ENCODE measurements at regions not wholly inside any gene's neighbourhood (a gene's known extent, or its start where the extent isn't known, plus 50 kb on each side); places are given as distances from the start of the nearest gene placed in this dataset.
"Not testable (repeated sequence)": the region's sequence is repeated elsewhere in the genome, so short reads cannot be mapped to it uniquely, and the experiment has no call there.

DNA sequence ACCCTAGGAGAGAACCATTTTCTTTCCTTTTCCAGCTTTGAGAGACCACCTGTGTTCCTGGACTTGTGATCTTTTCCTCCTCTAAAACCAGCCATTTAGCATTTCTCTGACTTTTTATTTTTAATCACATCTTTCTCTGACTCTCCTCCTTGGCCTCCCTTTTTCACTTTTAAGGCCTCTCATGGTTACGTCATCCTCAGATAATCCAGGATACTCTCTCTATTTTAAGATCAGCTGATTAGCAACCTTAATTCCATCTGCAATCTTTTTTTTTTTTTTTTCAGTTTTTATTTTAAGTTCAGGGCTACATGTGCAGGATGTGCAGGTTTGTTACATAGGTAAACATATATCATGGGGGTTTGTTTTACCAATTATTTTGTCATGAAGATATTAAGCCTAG is 54.0 kb downstream of the RFPL4B start:
- DNase-seq = no peak

DNA sequence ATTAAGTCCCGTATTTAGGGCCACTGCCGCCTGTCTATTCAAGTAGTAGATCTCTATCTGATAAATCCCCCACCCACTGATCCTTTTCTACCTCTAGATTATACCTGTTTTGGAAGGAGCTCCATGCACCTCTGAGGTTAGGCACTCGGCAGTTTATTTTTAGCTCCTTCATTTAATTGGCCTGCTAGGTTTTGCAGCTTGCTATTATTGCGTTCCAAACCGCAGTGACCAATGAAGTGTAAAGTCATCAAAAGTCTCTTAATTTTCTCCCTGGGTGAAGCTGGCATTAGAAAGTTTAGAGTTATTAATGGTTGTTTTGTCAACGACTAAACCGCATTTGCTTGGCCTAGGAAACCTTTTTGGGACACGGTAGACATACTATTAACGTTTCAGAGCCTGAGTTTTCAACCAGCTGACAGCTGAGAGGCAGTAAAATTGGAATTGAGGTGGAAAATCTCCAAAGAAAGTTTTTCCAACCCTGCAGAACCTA is 60.0 kb downstream of the RFPL4B start:
- DNase-seq = no peak

GRCh38 chr6:112408522-112408921 is 61.4 kb downstream of the RFPL4B start:
- DNase-seq = no peak

GRCh38 chr6:112409311-112409710 is 62.2 kb downstream of the RFPL4B start:
- no peak for DNase-seq

GRCh38 chr6:112413780-112414179 is 66.7 kb downstream of the RFPL4B start:
- DNase-seq = no peak

DNA sequence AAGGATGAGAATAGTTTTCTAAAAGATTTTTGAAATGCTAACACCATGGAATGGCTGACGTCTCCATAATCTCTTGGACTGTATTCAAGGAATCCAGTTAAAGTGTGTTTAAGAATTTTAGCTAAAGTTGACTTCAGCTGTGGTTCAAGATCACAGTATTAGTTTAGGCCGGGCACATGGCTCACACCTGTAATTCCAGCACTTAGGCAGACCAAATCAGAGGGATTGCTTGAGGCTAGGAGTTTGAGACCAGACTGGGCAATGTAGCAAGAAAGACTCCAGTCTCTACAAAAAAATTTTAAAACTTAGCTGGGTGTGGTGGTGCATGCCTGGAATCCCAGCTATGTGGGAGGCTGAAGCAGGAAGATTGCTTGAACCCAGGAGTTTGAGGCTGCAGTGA is 68.2 kb downstream of the RFPL4B start:
- DNase-seq = no peak

DNA sequence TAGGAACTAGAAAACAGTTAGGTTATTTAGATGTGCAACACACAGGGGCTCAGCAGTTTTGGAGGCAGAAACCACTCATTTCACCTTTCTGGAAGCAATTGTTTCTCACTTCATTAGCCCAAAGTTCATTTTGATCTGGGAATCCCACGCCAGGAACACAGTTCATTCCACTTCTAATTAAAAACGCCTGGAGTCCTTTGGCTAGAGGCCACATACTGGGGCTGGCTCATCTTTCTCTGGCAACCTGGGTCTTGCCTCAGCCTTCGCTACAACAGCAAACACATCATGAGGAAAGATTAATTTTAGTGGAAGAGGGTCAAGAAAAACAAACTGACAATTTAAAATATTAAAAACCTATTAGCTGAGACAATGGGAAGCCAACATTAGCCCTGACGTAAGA is 69.7 kb downstream of the RFPL4B start:
- DNase-seq = no peak

- DNase-seq = not testable (repeated sequence)
These were observed 79.9 kb downstream of the RFPL4B start for GRCh38 chr6:112427011-112427410.

DNA sequence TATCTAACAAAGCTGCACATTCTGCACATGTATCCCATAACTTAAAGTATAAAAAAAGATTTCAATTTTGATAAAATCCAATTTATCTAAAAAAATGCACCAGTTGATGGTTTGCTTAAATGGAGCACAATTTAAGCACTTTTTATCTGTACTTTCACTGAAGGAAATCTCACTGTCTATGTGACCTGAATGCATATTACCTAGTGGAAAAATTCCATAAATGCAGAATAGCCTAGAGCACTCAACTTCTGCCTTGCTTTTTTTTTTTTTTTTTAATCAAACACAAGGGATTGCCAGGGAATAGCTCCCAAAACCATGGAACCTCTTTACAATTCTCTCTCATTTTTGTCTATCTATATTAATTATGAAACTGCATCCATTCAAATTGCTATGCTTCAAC is 80.4 kb downstream of the RFPL4B start:
- no peak for DNase-seq

- no peak for DNase-seq
These were observed 81.3 kb downstream of the RFPL4B start for GRCh38 chr6:112428477-112428876.

DNA sequence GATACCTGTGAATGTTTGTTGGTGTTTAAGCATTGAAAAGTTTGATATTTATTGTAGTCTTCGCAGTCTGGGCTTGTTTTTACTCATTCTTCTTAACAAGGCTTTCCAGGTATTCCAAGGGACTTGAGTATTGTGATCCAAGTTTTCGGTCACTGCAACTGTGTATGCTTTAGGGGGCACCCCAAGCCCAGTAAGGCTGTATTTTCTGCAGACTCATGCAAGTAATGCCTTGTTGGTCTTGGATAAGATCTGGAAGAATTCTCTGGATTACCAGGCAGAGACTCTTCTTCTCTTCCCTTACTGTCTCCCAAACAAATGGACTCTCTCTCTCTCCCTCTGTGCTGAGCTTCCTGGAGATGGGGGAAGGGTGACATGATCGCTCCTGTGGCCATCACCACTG is 82.1 kb downstream of the RFPL4B start:
- no peak for DNase-seq

DNA sequence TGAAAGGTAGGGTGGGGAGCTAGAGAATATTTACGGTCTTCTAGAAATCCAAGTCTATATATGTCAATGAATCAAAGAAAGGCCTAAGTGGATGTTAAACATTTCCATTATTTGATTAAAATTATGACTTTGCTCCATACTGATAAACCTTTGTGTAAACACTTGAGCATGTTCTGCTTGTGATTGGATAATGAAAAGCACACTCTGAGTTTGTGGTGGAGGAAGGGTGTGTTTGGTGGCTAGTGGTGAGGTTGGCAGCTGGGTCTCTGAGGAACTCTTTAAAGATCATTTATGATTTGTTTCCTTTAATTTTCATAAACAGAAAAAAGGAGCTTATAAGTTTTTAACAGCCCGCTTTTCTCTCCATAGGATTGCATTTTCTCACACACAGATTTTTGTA is 84.7 kb downstream of the RFPL4B start:
- DNase-seq = no peak

DNA sequence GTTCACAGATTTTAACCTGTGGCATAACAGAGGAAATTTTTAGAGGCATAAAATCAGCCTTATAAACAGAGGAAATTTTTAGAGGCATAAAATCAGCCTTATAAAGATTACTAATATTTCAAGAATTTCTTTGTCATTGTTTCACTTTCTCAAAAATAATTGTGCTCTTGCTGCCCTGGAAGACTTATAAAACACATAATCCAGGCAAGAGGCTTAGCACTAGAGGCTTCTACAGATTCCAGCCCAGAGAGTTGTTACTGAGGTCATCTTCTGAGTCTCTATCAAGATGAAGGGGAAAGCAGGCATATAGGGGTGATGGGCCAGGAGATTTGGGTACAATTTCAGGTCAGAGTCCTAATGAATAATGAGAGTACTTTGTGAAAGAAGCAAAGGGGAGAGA is 85.7 kb downstream of the RFPL4B start:
- DNase-seq = no peak

- no peak for DNase-seq
These were observed 86.3 kb downstream of the RFPL4B start for GRCh38 chr6:112433457-112433856.

- DNase-seq = no peak
These were observed 87.8 kb downstream of the RFPL4B start for GRCh38 chr6:112434896-112435435.

DNA sequence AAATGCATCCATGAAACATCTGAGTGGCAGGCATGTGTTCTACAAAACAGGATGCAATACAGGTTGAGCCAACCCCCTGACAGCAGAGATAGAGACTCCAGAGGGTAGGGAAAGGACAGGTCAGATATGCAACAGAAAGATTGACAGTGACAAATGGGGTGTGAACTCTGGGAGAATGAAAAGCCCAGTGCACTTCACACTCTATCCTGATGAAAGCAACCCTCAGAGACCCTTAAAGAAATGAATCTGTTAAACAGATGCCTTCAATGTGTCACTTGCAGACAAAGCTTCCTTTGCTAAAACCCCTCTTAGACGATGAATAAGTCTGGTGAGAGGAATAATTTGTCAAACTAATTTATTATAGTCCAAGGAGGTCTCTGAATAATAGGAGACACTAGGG is 89.9 kb downstream of the RFPL4B start:
- DNase-seq = no peak

DNA sequence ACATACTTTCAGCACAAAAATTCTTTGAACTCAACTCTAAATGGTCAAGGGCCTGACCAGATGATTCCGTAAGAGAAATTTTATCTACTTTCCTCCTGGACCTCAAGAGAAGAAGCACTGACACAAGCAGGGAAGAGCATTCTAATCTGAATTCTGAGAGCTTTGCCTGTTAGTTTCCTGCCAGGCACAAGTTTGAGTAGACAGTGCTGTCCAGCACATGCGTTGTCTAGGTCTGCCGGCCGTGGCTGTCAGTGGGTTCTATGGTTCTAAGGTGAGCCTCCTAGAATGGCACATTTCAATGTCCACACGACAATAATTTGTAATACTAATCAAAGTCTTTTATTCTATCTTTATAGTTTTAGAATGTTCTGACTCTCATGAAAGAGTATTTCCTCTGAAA is 91.9 kb downstream of the RFPL4B start:
- no peak for DNase-seq

DNA sequence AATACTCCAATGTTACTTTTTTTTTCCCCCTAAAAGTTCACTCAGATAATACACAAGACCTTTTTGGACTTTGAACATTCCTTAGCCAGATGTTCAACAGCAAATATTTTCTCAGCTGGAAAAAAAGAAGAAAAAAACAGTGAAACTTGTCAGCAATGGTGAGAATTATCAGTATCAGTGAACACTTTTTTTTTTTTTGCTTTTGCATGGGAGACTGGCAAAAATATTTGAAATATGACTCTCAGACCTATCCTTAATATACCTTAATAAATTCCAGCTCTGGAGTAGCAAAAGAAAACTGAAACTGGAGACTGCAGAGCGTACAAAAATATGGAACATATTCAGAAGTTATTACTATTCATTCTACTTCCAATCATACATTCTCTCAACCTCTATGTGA is 92.3 kb downstream of the RFPL4B start:
- DNase-seq = no peak

- DNase-seq = no peak
These were observed 94.5 kb downstream of the RFPL4B start for GRCh38 chr6:112441607-112442006.

DNA sequence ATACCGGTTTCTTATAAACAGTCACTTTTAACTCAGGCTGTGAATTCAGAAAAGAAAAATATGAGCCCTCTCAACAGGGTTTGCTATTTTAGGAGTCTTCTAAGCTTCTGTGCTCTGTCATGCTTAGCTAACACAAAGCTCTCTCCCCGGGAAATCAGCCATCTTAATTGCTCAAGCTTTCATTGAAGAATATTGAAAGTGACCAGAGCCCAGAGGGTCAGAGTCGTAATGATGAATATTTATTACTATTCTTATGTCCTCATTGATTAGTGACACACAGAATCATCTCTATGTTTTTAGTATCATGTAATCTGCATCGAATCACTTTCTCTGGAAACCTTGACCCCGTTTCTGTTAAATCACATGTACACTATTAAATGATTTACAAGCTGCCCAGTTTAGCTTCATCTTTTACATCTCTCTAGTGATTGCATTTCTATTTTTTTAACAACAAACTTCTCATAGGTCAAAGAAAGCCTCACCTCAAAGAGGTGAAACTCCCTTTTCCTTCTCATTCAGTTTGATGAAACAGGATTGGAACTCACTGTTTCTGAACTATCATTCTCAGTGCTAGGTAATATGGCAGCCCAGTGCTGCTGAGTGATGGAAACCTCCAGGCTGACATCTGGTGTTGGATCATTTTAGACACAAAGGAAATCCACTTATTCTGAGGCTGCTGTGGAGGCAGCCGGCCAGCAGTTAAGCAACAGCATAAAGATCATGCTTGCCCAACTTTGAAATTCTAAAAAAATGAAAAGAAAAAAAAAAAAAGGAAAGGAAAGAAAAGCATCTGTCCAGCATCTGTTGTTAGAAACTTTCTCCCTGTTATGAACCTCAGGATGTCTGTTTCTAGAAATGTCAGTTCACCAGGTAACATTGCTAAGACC is 96.3 kb downstream of the RFPL4B start:
- no peak for DNase-seq

GRCh38 chr6:112448786-112449185 is 101.7 kb downstream of the RFPL4B start:
- DNase-seq = not testable (repeated sequence)

DNA sequence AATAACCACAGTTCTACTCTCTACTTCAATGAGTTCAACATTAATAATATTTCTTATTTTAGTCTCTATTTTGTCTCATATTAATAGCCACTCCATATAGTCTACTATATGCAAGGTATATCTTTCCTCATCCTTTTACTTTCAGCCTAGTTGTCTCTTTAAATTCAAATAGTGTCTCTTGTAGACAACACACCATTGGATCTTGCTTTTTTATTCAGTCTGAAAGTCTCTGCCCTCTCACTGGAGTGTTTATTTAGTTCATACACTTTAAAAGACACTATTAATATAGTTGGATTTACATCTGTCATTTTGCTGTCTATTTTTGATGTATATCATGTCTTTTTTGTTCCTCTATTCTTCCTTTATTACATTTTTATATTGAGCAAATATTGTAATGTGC is 103.5 kb downstream of the RFPL4B start:
- DNase-seq = no peak

DNA sequence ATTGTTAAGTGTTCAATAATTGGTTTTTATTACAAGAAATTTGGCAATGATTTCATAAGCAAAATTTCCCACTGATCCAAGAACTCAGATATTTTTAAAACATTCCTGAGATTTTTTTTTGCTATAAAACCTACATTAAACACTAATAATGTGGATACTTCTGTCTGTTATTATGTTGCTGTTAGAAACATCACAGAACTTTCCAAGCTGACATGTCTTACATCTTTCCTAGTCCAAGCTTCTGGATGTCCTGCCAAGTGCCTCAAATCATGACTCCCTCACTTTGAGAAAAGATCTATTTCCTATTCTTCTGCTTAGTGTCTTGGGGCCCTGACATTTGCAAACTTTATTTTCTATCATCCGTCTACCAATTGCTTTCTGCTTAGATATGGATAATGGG is 110.8 kb downstream of the RFPL4B start:
- no peak for DNase-seq

- no peak for DNase-seq
These were observed 112.7 kb downstream of the RFPL4B start for GRCh38 chr6:112459758-112460304.
